Tibial nerve (tissue), 4 donors: ENCODE measurements at regions not wholly inside any gene's neighbourhood (a gene's known extent, or its start where the extent isn't known, plus 50 kb on each side); places are given as distances from the start of the nearest gene placed in this dataset.
"Not testable (repeated sequence)": the region's sequence is repeated elsewhere in the genome, so short reads cannot be mapped to it uniquely, and the experiment has no call there.

ENCODE experiments used
- DNase-seq, 2 donors: peaks; one replicate each; pipeline ENCODE4 v3.0.0-alpha.2; 2019; ENCODE audit warnings: low spot score in 2 of 2
- H3K27ac ChIP-seq, 4 donors: fragments of 200-600 bp; sonication (generic) in 3 of 4; one replicate each; pipeline ENCODE4 v1.5.1; 2017 to 2019; ENCODE audit warnings: mild to moderate bottlenecking in 1 of 4
- H3K27me3 ChIP-seq, 2 donors: fragments of 200-600 bp; sonication (generic) in 1 of 2; one replicate each; pipeline versions ENCODE4 v1.5.1 to v1.6.0; 2017 to 2019
- H3K36me3 ChIP-seq, 3 donors: fragments of 200-600 bp; sonication (generic); one replicate each; pipeline ENCODE4 v1.5.1; 2018 to 2019
- H3K4me1 ChIP-seq, 4 donors: fragments of 200-600 bp; sonication (generic) in 3 of 4; one replicate each; pipeline ENCODE4 v1.5.1; 2017 to 2019
- H3K4me3 ChIP-seq, 4 donors: fragments of 200-600 bp; sonication (generic) in 3 of 4; one replicate each; pipeline ENCODE4 v1.5.1; 2017 to 2019; ENCODE audit warnings: mild to moderate bottlenecking in 1 of 4, moderate library complexity in 1 of 4
- H3K9me3 ChIP-seq, 4 donors: fragments of 200-600 bp; sonication (generic) in 3 of 4; one replicate each; pipeline ENCODE4 v1.5.1; 2017 to 2019
- CTCF ChIP-seq, 5 experiments: fragments of 200-600 bp in 3 of 5; fragments of 450-650 bp in 2 of 5; sonication (generic) in 3 of 5; IDR thresholded peaks; one replicate each; pipeline ENCODE4 v1.5.1; 2016 to 2019; ENCODE audit warnings: antibody characterized with exemption in 5 of 5, mild to moderate bottlenecking in 3 of 5, moderate library complexity in 2 of 5
- EP300 ChIP-seq, 2 donors: sonication (generic); formaldehyde crosslinking; IDR thresholded peaks; one replicate each; pipeline ENCODE4 v1.6.1; 2017; ENCODE audit warnings: antibody characterized with exemption in 2 of 2, mild to moderate bottlenecking in 1 of 2
- POLR2A ChIP-seq, 2 donors: fragments of 450-650 bp; IDR thresholded peaks; one replicate each; pipeline ENCODE4 v1.6.1; 2017; ENCODE audit warnings: antibody characterized with exemption in 2 of 2, mild to moderate bottlenecking in 2 of 2, moderate library complexity in 2 of 2
- WGBS, 2 donors: methylation state at CpG; one replicate each; pipeline ENCODE4 v1.1.5; 2018; 5-methylcytosine and 5-hydroxymethylcytosine counted together

DNA sequence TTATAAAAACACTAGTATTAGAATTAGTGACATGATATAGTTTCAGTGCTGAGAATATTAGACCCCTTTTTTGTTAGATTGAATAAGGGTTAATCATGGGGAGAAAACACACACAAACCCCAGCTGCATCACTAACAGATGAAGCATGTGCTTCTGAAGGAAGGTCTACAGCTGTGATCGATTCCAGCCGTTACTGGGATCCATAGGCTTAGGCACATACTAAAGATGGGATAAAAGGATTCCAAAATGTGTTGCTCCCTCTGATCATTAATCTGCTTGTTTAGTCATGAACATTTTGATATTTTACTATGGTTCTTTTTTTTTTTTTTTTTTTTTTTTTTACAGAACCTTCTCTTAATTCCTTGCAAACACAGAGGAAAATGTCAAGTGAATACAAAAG lies 1591.3 kb downstream of the EFNB2 start:
- DNase-seq, result no peak
- Histone ChIP-seq H3K4me1 (no peaks in the 10 kb centered on the region), H3K9me3 (no peaks in the 10 kb centered on the region), H3K36me3 (no peaks in the 10 kb centered on the region), H3K27me3 (no peaks in the 10 kb centered on the region), H3K4me3 (no peak overlapping the region), H3K27ac (no peak overlapping the region)
- 43 to 62% methylated on average over 2 of the region's 2 CpGs for WGBS, 2 donors
- TF ChIP-seq POLR2A (IDR thresholded peaks at IDR 0.05), result no peak
- no peak for TF ChIP-seq EP300 (IDR thresholded peaks at IDR 0.05)
- TF ChIP-seq CTCF (IDR thresholded peaks at IDR 0.05), result no peak

GRCh38 chr13:104943331-104943730 lies 1592.1 kb downstream of the EFNB2 start:
- H3K36me3 ChIP-seq, result no peaks in the 10 kb centered on the region
- no peak overlapping the region for H3K4me3 ChIP-seq
- no peak overlapping the region for H3K27ac ChIP-seq
- H3K9me3 ChIP-seq, result no peaks in the 10 kb centered on the region
- no peaks in the 10 kb centered on the region for H3K27me3 ChIP-seq
- TF ChIP-seq EP300 (IDR thresholded peaks at IDR 0.05) (no peak), POLR2A (IDR thresholded peaks at IDR 0.05) (no peak), CTCF (IDR thresholded peaks at IDR 0.05) (no peak)
- no peaks in the 10 kb centered on the region for H3K4me1 ChIP-seq
- no peak for DNase-seq
- WGBS, 2 donors, result 68 to 73% methylated on average over 3 of the region's 3 CpGs

- Histone ChIP-seq H3K27me3 (no peaks in the 10 kb centered on the region), H3K4me1 (no peaks in the 10 kb centered on the region), H3K4me3 (no peak overlapping the region), H3K27ac (no peak overlapping the region), H3K9me3 (peaks cover 0 to 3% (median 0%) of the 10 kb centered on the region in 4 donors), H3K36me3 (no peaks in the 10 kb centered on the region)
- TF ChIP-seq CTCF (IDR thresholded peaks at IDR 0.05), result no peak
- no peak for TF ChIP-seq EP300 (IDR thresholded peaks at IDR 0.05)
- no peak for TF ChIP-seq POLR2A (IDR thresholded peaks at IDR 0.05)
- WGBS, 2 donors, result 80 to 81% methylated on average over 7 of the region's 7 CpGs
- DNase-seq, result no peak
Observed at GRCh38 chr13:104937881-104938280, 1597.6 kb downstream of the EFNB2 start.

GRCh38 chr13:104936304-104936703 lies 1599.2 kb downstream of the EFNB2 start:
- no peak for DNase-seq
- TF ChIP-seq EP300 (IDR thresholded peaks at IDR 0.05), result no peak
- no peak for TF ChIP-seq CTCF (IDR thresholded peaks at IDR 0.05)
- no peak for TF ChIP-seq POLR2A (IDR thresholded peaks at IDR 0.05)
- no peak overlapping the region for H3K27ac ChIP-seq
- H3K4me3 ChIP-seq, result no peak overlapping the region
- 90 to 92% methylated on average over 2 of the region's 2 CpGs for WGBS, 2 donors
- no peaks in the 10 kb centered on the region for H3K27me3 ChIP-seq
- no peaks in the 10 kb centered on the region for H3K4me1 ChIP-seq
- H3K36me3 ChIP-seq, result no peaks in the 10 kb centered on the region
- peaks cover 0 to 3% (median 0%) of the 10 kb centered on the region in 4 donors for H3K9me3 ChIP-seq

DNA sequence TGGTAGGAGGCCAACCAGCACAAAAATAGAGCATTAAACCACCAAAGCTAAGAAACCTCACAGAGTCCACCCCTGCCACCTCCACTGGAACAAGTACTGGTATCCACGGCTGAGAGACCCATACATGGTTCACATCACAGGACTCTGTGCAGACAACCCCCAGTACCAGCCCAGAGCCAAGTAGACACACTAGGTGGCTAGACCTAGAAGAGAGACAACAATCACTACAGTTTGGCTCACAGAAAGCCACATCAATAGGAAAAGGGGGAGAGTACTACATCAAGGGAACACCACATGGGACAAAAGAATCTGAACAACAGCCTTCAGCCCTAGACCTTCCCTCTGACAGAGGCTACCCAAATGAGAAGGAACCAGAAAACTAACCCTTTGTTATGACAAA lies 1614.9 kb downstream of the EFNB2 start:
- H3K27ac ChIP-seq, DNase-seq: not testable (repeated sequence)
- 86 to 100% methylated on average over 1 of the region's 1 CpG for WGBS, 2 donors

DNA sequence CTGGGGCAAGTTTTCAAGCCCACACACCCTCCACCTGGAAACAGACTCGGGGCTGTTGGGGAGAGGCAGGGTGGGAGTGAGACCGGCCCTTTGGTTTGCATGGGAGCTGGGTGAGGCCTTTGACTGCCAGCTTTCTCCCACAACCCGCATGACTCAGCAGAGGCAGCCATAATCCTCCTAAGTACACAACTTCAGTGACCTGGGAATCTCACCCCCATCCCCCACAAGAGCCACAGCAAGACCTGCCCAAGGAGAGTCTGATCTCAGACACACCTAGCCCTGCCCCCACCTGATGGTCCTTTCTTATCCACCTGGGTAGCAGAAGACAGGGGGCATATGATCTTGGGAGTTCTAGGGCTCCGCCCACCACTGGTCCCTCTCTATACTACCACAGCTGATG lies 1615.4 kb downstream of the EFNB2 start:
- Histone ChIP-seq H3K4me3 (no peak overlapping the region), H3K4me1 (peaks cover 0 to 4% (median 0%) of the 10 kb centered on the region in 4 donors), H3K9me3 (no peaks in the 10 kb centered on the region), H3K27ac (no peak overlapping the region), H3K36me3 (no peaks in the 10 kb centered on the region), H3K27me3 (no peaks in the 10 kb centered on the region)
- 90 to 100% methylated on average over 4 of the region's 4 CpGs for WGBS, 2 donors
- no peak for DNase-seq
- TF ChIP-seq POLR2A (IDR thresholded peaks at IDR 0.05), result no peak
- TF ChIP-seq EP300 (IDR thresholded peaks at IDR 0.05), result no peak
- TF ChIP-seq CTCF (IDR thresholded peaks at IDR 0.05), result no peak

More for the DNA sequence above, 1614.9 kb downstream of the EFNB2 start:
- H3K4me1 ChIP-seq, H3K4me3 ChIP-seq, H3K27me3 ChIP-seq, H3K9me3 ChIP-seq, H3K36me3 ChIP-seq: not testable (repeated sequence)
